ENCODE measurements at regions not wholly inside any gene's neighbourhood (a gene's known extent, or its start where the extent isn't known, plus 50 kb on each side); places are given as distances from the start of the nearest gene placed in this dataset.

GRCh38 chr2:221752781-221753180 is 180.7 kb upstream of the EPHA4 start:
- H3K4me3 Mint-ChIP-seq (ENCODE audit: unreplicated experiment) = no peak overlapping the region
- DNase-seq = no peak
- no peaks in the 10 kb centered on the region for H3K9me3 Mint-ChIP-seq (ENCODE audit: unreplicated experiment)
- H3K27ac Mint-ChIP-seq (ENCODE audit: unreplicated experiment) = no peak overlapping the region
- H3K36me3 Mint-ChIP-seq (ENCODE audit: unreplicated experiment) = no peaks in the 10 kb centered on the region
- H3K27me3 Mint-ChIP-seq (ENCODE audit: unreplicated experiment) = no peaks in the 10 kb centered on the region
- TF ChIP-seq CTCF (IDR thresholded peaks at IDR 0.05; ENCODE audit: partially characterized antibody, unreplicated experiment) = no peak
- H3K4me1 Mint-ChIP-seq (ENCODE audit: low read depth, unreplicated experiment) = no peaks in the 10 kb centered on the region

- Mint-ChIP-seq H3K4me1 (ENCODE audit: low read depth, unreplicated experiment) (no peaks in the 10 kb centered on the region), H3K4me3 (ENCODE audit: unreplicated experiment) (no peak overlapping the region), H3K27me3 (ENCODE audit: unreplicated experiment) (no peaks in the 10 kb centered on the region), H3K9me3 (ENCODE audit: unreplicated experiment) (no peaks in the 10 kb centered on the region), H3K27ac (ENCODE audit: unreplicated experiment) (no peak overlapping the region), H3K36me3 (ENCODE audit: unreplicated experiment) (no peaks in the 10 kb centered on the region)
- DNase-seq = no peak
- no peak for TF ChIP-seq CTCF (IDR thresholded peaks at IDR 0.05; ENCODE audit: partially characterized antibody, unreplicated experiment)
Measured at GRCh38 chr2:221750316-221750715, 178.2 kb upstream of the EPHA4 start.

GRCh38 chr2:221747289-221747972 is 175.3 kb upstream of the EPHA4 start:
- no peak for TF ChIP-seq CTCF (IDR thresholded peaks at IDR 0.05; ENCODE audit: partially characterized antibody, unreplicated experiment)
- DNase-seq = no peak
- no peaks in the 10 kb centered on the region for H3K27me3 Mint-ChIP-seq (ENCODE audit: unreplicated experiment)
- no peaks in the 10 kb centered on the region for H3K36me3 Mint-ChIP-seq (ENCODE audit: unreplicated experiment)
- no peak overlapping the region for H3K27ac Mint-ChIP-seq (ENCODE audit: unreplicated experiment)
- no peaks in the 10 kb centered on the region for H3K9me3 Mint-ChIP-seq (ENCODE audit: unreplicated experiment)
- no peaks in the 10 kb centered on the region for H3K4me1 Mint-ChIP-seq (ENCODE audit: low read depth, unreplicated experiment)
- no peak overlapping the region for H3K4me3 Mint-ChIP-seq (ENCODE audit: unreplicated experiment)

DNA sequence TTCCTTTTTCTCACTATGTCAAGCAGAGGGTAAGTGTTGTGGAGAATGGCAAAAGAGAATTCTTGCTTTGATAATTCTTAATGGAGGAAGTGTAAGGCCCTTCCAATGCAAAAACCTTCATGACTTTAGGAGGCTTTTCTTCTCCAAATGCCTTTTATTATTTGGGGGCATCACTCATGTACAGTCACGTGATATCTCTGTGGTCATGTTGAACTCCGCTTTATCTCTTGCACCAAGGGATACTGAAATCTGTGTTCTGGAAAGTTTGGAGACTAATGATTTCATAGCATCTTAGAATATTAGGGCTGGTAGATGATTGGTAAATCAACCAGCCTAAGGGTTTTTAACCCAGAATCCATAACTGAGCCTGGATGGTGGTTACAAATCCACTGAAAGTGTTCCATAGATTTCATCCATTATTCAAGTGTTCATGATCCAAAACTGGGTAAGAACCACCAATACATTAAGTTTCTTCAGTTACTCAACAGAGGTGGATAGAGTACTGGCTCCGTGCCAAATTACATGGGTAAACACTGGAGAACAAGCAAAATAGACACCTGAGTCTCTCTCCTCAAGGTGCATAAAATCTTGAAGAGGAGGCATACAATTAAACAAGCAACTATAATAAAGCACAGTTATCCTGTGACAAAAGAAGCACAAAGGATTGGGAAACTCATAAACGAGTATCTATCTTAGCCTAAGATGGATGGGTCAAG is 169.6 kb upstream of the EPHA4 start:
- Mint-ChIP-seq H3K4me1 (ENCODE audit: low read depth, unreplicated experiment) (no peaks in the 10 kb centered on the region), H3K27ac (ENCODE audit: unreplicated experiment) (no peak overlapping the region), H3K36me3 (ENCODE audit: unreplicated experiment) (no peaks in the 10 kb centered on the region), H3K9me3 (ENCODE audit: unreplicated experiment) (no peaks in the 10 kb centered on the region), H3K4me3 (ENCODE audit: unreplicated experiment) (no peak overlapping the region), H3K27me3 (ENCODE audit: unreplicated experiment) (no peaks in the 10 kb centered on the region)
- DNase-seq = no peak
- TF ChIP-seq CTCF (IDR thresholded peaks at IDR 0.05; ENCODE audit: partially characterized antibody, unreplicated experiment) = no peak

All from glutamatergic neuron (in vitro differentiated cells).